CD4-positive, alpha-beta T cell treated with Interleukin-1 beta for 1 hour (primary cell): ENCODE measurements at regions not wholly inside any gene's neighbourhood (a gene's known extent, or its start where the extent isn't known, plus 50 kb on each side); places are given as distances from the start of the nearest gene placed in this dataset.

Experiments used
- DNase-seq, 2 donors: peaks; one replicate each; pipeline ENCODE4 v3.0.0-alpha.2; 2020 to 2022

DNA sequence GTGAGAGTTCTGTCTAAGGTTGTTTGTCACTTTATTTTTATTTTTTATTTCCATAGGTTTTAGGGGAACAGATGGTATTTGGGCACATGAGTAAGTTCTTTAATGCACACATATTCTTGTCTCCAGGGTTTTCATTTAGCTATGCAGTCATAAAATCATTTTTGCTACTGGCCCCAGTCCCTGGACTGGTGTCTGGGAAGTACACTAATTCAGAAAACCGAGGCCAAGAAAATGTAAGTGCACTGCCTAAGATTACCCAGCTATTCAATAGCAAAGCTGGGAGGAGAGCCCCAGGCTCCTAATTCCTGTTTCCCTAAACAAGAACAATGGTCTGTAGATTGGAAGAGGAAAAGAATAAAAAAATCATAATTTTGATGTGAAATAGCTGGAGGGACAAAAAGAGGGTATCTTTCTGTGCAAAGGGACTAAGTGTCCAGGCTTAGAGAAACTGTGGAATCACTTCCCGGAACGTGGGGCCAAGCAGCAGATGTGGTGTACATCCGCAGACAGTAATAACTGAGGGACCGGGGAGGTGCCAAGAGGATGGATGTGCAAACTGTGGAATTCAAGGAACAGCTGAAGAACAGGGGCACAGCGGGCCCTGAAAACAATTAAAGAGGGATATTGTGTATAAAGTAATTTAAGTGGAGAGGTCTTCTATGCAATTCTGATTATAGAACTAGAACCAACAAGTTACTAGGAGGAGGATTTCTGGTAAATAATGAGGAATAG lies 236.3 kb downstream of the ACKR3 start:
- DNase-seq = no peak

DNA sequence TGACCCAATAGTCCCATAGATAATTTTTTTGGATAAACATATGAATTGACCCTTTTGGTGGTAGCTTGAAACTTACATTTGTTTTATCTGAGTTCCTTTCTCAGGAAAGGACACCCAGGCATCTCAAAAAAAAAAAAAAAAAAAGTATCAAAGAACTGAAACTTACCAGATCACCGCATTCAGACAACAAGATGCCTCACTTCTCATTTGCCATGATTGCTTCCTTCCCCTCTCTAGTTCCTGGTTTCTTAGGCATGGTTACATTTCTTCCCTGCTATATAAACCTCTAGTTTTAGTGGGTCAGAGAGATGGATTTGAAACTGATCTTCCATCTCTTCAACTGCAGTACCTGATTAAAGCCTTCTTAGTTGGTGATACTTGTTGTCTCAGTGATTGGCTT lies 240.1 kb downstream of the ACKR3 start:
- no peak for DNase-seq

DNA sequence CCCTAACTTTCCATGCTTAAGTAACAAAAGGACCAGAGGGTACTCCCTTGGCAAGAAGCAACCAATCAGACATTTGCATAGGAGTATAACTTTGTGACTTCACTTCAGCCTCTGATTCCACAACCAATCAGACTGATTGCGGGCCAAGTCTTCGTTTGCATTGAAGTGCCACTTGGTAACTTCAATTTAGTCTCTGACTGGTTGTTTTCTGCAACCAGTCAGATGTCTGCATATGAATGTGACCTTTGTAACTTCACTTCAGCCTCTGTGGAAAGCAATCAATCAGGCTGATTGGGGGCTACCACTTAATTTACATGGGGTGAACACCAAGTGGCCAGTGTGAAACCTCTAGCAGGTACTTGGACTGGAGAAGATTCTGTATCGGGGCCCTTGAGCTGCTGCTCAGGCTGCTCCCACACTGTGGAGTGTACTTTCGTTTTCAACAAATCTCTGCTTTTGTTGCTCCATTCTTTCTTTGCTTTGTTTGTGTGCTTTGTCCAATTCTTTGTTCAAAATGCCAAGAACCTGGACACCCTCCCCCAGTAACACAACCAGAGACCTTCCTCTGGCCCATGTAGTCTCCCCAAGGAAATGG lies 241.5 kb downstream of the ACKR3 start:
- no peak for DNase-seq

DNA sequence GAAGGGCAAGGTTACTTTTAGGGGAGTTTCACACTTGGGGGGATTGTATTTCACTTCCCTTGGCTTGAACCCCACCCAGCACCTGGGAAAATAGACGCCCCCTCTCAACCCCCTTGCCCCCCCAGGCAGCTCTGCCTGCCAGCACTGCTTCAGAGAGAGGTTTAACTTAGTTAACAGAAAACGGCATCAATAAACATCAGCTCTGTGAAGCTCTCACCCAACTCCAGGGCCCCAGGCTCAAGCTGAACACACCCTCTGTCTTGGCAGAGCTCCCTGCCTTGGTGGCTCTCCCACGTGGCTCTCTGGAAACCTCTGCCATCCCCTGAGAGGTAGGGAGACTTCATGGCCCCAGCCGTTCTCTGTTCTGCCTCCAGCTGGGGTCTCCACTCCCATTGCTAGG lies 244.1 kb downstream of the ACKR3 start:
- DNase-seq = no peak

DNA sequence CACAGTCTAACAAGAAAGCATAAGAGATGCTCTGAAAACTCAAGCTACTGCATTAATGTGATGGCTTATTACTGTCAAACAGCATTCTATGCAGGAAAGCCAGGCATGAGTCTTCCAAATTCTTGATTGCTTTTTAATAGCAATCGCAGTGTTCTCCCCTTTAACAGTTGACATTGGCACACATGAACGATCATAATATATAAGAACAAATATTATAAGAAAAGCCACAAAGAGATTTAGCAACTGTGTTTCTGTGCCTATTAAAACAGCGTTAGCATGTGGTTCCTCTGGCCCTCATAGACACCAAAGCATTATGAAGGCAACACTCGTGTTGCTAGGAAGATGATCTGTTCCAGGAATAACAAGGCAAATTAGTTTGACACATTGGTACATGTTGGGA lies 245.0 kb downstream of the ACKR3 start:
- DNase-seq = no peak

DNA sequence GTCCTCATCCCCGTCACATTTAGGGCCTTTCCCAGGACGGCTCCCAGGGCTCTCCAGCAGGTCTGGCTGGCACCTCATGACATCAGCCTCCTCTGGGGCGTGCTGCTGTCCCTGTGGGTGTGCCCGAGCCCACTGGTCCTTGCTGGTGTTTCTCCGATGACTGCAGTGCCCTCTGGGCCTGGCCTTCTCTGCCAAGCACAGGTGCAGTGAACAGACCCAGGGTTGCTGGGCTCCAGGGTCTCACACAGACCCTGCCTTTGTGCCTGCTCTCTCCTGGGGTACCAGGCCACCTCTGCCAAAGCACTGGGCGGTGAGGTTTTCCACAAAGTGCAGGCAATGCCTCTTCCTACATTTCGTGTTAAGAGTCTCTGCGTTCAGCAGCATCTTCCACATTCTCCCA lies 246.1 kb downstream of the ACKR3 start:
- DNase-seq = no peak

DNA sequence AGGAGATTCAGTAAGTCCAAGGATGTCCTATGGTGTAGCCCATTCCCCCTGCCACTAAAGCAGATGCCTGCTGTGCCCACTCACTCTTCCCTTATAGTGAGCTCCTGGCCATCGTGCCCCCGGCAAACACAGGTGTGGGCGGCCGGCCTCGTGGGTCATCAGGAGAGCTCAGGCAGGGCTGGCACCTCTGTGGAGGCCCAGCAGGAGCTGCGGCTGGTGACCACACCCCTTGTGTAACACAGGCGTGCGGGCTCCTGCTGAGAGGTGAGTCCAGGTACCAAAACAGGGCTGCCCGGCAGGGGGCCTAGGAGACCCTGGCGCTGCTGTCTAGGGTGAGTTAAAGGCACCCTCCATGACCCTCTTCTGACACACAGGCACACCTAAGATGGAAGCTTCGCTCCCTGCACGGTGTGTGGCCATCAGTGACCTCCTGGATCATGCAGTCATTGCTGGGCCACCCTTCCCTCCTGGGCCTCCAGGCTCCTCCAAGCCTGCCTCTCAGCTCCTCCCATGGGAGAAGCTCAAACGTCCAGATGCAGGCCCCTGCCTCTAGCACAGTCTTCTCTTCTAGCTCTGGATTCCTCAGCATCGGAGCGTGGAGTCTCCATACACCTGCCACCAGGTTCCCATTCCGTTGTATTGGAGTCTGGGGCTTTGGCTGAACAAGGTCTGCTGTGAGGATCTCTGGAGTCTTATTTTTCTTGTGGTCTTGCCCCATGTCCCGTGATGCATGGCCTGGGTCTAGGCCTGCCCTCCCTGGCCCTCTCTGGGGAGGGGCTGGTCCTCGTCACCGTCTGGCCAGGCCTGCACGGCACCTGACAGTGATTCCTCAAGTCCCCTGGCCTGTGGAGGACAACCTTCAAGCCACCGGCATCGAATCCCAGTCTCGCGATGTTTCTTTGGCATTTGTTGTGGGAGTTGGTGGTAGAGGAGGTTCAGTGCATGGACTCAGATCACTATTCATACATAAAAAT lies 246.9 kb downstream of the ACKR3 start:
- no peak for DNase-seq

DNA sequence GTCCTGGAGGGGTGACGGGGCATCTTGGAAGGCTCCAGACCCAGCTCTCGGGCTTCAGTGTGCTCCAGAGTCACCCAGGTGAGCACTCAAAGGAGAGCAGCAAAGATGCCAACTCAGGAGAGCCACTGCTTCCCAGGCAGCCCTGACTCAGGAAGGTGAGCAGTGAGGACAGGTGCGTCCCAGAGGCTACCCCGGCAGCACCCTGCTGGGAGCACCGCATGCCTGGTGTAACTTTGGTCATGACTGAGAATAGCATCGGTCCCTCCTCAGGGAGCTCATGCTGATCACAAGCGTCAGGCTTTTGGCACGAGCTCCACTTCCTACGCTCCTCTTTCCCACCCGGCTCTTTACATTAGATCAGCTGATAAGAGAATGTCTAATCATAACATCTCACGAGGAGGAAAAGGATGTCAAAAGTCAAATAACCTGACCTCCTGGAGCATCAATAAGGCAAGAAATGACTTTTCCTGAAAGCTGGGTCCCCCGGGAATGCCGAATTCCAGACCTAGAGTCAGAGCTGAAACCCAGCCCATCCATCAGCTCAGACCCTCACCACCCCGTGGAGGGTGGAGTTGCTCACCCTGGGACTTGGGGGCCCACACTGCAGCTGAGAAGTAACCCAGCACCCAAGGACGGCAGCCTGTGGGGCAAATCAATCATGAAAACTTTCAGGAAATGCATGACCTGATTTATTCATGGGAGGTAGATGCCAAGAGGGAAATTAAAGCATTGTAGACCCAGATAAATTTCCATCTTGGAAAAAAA lies 248.8 kb downstream of the ACKR3 start:
- no peak for DNase-seq

DNA sequence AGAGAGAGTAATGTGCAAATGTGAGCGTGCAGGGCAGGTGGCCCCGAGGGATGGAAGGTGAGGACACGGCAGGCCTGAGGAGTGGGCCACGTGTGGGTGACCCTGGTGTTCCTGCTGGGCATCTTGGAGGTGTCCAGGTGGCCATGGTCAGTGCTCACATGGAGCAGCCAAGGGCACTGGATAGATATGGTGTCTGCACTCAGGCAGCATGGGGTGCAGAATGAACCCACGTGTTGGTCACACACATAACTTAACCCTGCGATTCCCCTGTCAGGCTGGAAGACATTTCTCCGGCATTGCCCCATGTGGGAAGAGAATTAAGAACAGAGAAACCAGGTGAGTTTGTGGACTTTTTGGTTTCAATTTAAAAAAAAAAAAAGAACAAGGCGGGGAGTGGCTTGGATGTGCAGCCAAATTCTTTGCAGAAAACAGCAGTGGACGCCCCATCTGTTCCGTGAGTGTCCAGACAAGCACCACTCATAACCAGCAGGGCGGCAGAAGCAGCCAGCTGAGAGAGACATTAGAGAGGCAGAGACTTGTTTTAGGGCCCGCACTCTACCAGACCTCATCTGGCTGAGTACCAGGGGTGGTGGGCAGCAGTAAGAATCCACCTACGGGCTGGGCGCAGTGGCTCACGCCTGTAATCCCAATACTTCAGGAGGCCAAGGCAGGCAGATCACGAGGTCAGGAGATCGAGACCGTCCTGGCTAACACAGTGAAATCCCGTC lies 249.8 kb downstream of the ACKR3 start:
- DNase-seq = no peak

DNA sequence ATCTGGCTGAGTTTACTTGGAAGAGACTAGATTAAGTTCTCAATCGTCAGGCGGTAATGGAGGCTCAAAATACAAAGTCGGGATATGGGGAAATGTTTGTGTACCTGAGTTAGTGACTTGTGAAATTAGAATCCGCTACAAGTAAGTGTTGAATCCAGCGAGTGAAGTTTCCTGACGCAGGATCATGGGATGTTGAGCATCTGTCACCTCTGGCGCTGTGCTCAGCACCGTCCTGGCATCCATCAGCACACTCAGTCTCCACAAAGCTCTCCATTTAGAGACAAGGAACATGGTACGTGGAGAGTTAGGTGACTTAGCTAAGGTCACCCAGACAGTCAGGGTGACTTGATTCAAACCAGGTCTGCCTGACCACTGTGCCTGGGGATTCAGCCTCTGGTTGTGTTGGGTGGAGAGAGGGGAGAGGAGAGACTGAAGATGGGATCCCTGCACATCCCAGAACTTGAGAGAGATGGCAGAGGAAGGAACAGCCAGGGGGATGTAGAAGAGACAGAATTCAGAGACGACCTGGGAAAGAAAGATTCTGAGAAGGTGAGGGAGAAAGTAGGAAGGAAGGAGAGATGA lies 251.2 kb downstream of the ACKR3 start:
- DNase-seq = no peak

DNA sequence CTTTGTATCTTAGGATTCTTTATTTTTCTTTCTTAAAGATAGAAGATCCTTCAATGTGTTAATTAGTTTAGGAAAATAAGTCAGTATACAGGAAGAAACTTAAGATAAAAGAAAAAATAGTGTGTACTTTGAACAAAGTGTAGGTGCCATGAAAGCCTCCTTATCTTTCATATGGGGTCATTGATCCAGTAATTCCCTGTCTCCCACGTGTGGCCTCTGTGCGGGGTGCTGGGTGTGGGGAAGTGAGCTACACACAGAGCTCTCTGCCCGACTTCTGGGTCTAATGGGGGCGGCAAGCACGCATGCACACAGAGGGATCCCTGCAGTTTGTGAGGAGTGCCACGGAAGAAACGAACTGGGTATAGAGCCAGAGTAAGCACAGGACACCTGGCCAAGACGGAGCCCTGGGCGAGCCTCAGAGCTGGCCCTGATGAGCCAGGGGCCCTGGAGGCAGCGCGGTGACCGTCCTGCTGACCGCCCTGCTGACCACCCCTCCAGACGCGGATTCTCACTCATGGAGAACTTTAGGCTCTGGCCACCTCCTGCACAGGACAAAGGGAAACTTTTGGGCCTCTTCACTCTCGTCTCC lies 253.5 kb downstream of the ACKR3 start:
- DNase-seq = no peak

DNA sequence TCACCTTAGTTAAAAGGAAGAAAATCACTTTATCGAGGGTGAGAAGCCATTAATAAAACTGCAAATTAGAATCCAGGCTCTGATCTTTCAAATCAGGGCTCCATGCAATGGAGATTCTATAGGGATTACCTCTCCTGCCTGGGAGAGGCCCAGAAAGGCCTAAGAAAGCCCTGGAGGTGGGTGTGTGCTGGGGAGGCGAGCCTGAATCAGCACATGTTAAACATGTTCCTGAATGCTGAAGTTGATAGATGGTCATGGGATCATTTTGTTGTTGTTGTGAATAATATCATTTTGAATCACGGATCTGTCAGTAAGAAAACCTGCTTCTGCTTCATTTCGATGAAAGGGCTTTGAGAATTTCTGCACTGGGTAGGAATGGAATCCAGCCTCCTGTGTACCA lies 254.3 kb downstream of the ACKR3 start:
- no peak for DNase-seq

DNA sequence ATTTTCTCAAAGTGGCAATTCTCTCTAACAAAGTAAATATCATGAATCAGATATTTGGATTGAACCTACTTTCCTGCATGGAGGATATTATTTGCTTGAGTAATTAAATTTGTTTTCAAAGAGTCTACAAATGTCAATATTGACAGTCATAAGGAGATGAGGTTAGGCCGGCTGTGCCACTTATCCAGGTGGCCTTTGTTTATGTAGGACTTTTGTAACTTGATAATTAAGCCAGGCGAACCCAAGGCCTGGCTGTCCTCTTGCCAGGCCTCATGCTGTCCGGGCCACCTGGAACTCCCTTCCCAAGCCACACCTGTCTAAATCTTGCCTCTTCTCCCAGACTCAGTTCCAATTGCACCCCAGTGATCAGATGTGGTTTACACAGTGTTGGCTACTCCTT lies 255.2 kb downstream of the ACKR3 start:
- DNase-seq = no peak

DNA sequence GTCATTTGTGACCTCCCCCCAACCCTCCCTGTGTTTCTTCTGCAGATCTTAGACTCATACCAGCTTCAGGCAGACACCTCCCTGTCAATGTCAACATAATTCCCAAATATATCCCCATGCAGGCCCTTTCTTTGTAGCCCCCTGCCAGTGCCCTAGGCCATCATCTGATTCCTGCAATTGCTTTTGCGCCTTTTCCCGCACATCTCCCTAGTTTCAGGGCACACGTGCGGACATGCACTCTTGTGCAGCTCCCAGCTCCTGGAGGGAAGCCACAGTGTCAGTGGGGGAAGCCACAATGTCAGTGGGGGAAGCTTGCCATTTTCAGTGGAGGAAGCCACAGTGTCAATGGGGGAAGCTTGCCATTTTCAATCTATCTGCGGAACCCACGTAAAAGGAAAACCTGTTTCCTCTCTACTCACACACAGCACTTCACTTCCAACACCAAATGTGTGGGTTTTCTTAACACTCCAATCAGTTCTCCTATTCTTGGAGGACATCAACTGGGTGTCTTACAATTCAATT lies 256.4 kb downstream of the ACKR3 start:
- DNase-seq = no peak

DNA sequence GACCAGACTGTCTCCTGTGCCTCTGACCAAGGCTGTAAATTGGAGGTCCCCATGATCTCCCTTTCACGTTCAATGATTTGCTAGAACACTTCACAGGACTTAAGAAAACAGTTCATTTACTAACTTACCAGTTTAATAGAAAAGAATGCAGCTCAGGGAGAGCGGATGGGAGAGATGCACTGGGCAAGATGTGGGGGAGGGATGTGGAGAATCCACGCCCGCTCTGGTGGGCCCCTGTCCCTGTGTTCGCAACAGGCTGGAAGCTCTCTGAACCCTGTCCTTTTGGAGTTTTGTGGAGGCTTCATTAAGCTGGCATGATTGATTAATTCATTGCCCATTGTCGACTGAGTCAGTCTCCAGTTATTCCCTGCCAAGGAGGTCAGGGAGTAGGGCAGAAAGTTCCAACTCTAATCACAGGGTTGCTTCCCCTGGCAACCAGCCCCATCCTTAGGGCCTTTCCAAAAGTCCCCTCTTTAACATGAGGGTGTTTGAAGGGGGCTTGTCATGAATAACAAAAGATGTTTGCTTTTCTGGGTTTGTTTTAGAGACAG lies 257.1 kb downstream of the ACKR3 start:
- no peak for DNase-seq

DNA sequence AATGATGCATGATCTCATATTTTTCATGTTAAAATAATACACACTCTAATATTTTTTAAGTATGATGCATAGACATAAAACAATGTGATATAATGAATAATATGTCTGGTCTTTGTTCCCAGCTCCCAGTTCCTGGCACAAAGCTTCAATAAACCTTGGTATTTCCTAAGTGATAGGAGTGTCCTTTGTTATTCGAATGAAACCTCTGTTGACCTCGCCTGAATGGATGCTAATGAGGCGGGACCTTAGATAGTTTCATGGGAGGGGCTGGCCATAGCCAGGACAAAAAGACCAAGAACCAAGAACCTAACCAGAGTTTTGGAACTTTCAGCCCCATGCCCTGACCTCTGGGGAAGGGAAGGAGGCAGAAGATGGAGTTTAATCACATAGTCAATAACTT lies 257.7 kb upstream of the COPS8 start:
- DNase-seq = no peak

DNA sequence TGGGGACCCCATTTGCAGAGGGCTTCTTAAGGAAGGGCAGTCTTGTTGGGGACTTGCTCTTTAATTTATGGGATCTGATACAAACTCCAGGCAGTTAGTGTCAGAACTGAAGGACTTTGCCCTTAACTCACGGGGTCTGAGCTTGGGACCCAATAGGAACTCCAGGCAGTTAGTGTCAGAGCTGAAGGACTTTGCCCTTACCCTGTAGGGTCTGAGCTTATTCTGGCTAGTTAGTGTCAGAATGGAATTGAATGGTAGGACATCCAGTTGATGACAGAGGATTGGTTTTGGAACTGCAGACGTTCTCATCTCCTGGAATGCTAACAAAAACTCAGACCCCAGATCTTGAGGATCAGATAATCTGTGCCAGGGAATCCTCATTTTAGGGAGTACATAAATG lies 256.9 kb upstream of the COPS8 start:
- DNase-seq = no peak

DNA sequence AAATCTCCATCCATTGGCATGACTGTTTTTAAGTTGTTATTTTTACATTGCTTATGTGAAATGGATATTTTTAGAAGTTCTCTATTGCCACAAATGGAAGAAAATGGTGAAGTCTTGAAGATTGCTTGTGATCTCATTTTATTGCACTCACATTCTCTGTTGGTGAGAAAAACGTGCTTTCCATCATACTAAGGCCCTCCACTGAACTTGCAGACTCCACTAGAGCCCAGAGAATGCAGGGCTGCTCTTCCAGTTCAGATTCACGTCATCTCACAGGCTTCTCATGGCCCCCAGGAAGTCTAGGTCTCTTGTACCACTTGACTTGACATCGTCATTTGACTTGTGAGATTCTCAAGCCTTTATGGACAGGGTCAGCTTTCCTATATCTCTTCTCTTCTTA lies 254.8 kb upstream of the COPS8 start:
- DNase-seq = no peak

DNA sequence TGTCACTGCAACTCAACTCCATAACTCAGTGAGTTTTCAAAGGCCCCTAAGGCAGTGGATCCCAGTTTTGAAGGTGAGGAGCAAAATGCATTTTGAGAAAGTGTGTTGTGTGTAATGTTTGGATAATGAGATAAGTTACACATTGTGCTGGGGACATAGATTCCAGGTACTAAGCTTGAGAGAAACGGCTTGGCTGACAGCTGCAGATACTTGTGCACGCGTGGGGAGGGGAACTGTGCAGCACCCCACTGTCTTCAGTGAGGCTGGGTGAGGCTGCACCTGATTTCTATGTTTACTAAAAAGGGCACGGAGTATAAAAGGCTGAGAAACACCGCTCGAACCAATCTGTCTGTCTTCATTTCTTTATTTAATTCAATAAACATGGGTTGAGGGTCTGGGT lies 254.0 kb upstream of the COPS8 start:
- DNase-seq = no peak

DNA sequence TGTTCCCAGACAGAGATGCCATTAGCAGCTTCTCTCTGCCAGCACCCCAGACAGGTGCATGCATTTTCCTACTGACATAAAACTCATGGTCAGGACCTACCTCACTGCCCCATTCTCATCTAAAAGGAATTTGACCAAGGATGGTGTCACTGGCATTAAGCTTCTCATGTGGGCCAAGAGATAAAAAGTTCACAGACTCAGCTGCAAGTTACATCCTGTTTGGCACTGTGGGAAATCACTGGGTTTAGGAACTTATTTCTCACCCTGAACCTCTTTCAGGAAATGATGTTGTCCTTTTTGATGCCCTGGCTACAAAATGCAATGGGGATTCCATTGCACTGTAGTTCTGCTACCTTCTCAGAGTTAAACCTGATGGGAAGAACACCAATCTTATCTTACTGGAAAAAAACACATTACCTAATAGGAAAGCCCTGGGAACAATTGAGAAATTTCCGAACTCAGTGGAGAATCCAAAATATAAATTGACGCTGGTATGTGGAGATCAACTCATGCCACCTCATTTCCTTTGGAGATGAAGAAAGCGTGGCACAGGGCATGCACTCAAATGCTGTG lies 252.1 kb upstream of the COPS8 start:
- no peak for DNase-seq

DNA sequence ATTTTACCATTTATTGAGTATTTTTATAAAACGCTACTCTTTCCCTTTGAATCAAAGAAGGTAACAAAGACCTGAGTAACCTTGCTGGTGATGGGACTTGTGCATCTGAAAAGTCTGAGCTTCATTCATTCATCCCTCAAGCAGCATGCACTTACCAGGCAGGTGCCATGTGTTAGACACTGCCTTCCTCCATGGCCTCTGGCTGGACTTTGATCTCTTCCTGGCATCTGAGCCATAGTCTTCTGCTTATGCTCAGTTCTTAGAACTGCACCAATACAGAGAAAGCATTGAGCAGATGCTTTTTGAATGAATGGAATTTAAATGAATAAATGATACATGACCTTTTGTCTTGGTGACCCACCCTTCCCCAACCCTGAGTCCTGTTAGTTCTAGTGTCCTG lies 251.4 kb upstream of the COPS8 start:
- DNase-seq = no peak
